B cell (primary cell): ENCODE measurements at regions not wholly inside any gene's neighbourhood (a gene's known extent, or its start where the extent isn't known, plus 50 kb on each side); places are given as distances from the start of the nearest gene placed in this dataset.

Experiments used
- ATAC-seq: fragments of 200-7000 bp; cut with Tn5 transposase; one replicate; pipeline ENCODE4 v1.10.0; 2021; ENCODE audit warnings: low read depth, mild to moderate bottlenecking, moderate number of reproducible peaks, moderate library complexity
- CTCF ChIA-PET: fragments of 350-600 bp; sonication (Branson Sonifier 250); formaldehyde crosslinking; loops from one replicate; lab custom pipeline; 2021; ENCODE audit warnings: antibody characterized with exemption, inconsistent platforms; lab: Charles Lee
- POLR2A ChIA-PET: fragments of 350-600 bp; sonication (Branson Sonifier 250); formaldehyde crosslinking; loops from one replicate; lab custom pipeline; 2021; ENCODE audit warnings: antibody characterized with exemption; lab: Charles Lee
- DNase-seq: peaks from one replicate; pipeline ENCODE4 v3.0.0; 2013
- H2AFZ ChIP-seq: 2 replicates; pipeline ENCODE4 v1.6.1; 2012; ENCODE audit warnings: mild to moderate bottlenecking, low read depth, low read length; ENCODE audit not compliant: insufficient read depth, poor library complexity, severe bottlenecking
- H3K27ac ChIP-seq, 2 donors: 1 replicate in 1 of 2; 2 replicates in 1 of 2; pipeline ENCODE4 v1.5.1; 2012 to 2013; ENCODE audit warnings: low read length in 2 of 2, mild to moderate bottlenecking in 2 of 2, moderate library complexity in 1 of 2
- H3K27me3 ChIP-seq, 4 experiments: fragments of 200-600 bp in 1 of 4; sonication (generic) in 1 of 4; replicated peaks in 1 of 4; 1 replicate in 2 of 4; 2 replicates in 2 of 4; pipeline versions ENCODE4 v1.6.1 to v1.7.0; 2013 to 2016; ENCODE audit warnings: low read length in 3 of 4, mild to moderate bottlenecking in 2 of 4, mixed read lengths in 1 of 4, moderate library complexity in 1 of 4; ENCODE audit not compliant: insufficient read depth in 4 of 4, control insufficient read depth in 3 of 4; ENCODE audit errors: control extremely low read depth in 1 of 4
- H3K36me3 ChIP-seq, 2 experiments: replicated peaks in 1 of 2; 1 replicate in 1 of 2; 2 replicates in 1 of 2; pipeline versions ENCODE4 v1.6.1 to v1.7.1; 2013; ENCODE audit warnings: low read length in 1 of 2; ENCODE audit not compliant: insufficient read depth in 2 of 2, control insufficient read depth in 1 of 2; ENCODE audit errors: control extremely low read depth in 1 of 2, extremely low read depth in 1 of 2
- H3K4me1 ChIP-seq, 2 donors: fragments of 200-600 bp in 1 of 2; sonication (generic) in 1 of 2; 1 replicate in 1 of 2; 2 replicates in 1 of 2; pipeline versions ENCODE4 v1.5.1 to v1.6.1; 2013 to 2017; ENCODE audit warnings: low read length in 2 of 2; ENCODE audit not compliant: control insufficient read depth in 2 of 2, insufficient read depth in 2 of 2
- H3K4me2 ChIP-seq: replicated peaks from 2 replicates; pipeline ENCODE3; 2012; ENCODE audit warnings: mild to moderate bottlenecking, low read depth, low read length; ENCODE audit not compliant: poor library complexity, severe bottlenecking
- H3K4me3 ChIP-seq, 5 experiments: fragments of 200-600 bp in 1 of 5; sonication (generic) in 1 of 5; 1 replicate in 3 of 5; 2 replicates in 2 of 5; pipeline versions ENCODE4 v1.5.1 to v1.7.0; 2011 to 2016; ENCODE audit warnings: low read length in 4 of 5, mild to moderate bottlenecking in 4 of 5, low read depth in 2 of 5, control low read depth in 1 of 5, moderate library complexity in 1 of 5; ENCODE audit not compliant: insufficient read depth in 1 of 5; ENCODE audit errors: control extremely low read depth in 1 of 5, extremely low read depth in 1 of 5
- H3K79me2 ChIP-seq: fragments of 200-600 bp; sonication (generic); one replicate; pipeline ENCODE4 v1.6.0; 2016; ENCODE audit warnings: low read length; ENCODE audit not compliant: control insufficient read depth, insufficient read depth
- H3K9ac ChIP-seq: fragments of 200-600 bp; sonication (generic); 2 replicates; pipeline ENCODE4 v1.6.1; 2017; ENCODE audit warnings: mild to moderate bottlenecking, low read length, moderate library complexity
- H3K9me3 ChIP-seq, 3 donors: one replicate each; pipeline versions ENCODE4 v1.6.1 to v1.7.1; 2013; ENCODE audit warnings: low read length in 2 of 3; ENCODE audit not compliant: control insufficient read depth in 2 of 3, insufficient read depth in 1 of 3; ENCODE audit errors: control extremely low read depth in 1 of 3
- H4K20me1 ChIP-seq: 2 replicates; pipeline ENCODE4 v1.6.0; 2012; ENCODE audit warnings: mild to moderate bottlenecking, low read length; ENCODE audit not compliant: insufficient read depth, control insufficient read depth, poor library complexity, severe bottlenecking
- H3K27ac Mint-ChIP-seq: one replicate; pipeline ENCODE4 v1.8.0; 2021; ENCODE audit warnings: mixed read lengths
- H3K27me3 Mint-ChIP-seq: one replicate; pipeline ENCODE4 v1.8.0; 2021; ENCODE audit warnings: mixed read lengths
- H3K4me1 Mint-ChIP-seq: one replicate; pipeline ENCODE4 v1.8.0; 2021; ENCODE audit warnings: mixed read lengths
- H3K4me3 Mint-ChIP-seq: one replicate; pipeline ENCODE4 v1.8.0; 2021; ENCODE audit warnings: mixed read lengths
- H3K9me3 Mint-ChIP-seq: one replicate; pipeline ENCODE4 v1.8.0; 2022; ENCODE audit warnings: mixed read lengths; ENCODE audit not compliant: insufficient read depth
- EZH2 ChIP-seq: IDR thresholded peaks from 2 replicates; pipeline ENCODE4 v1.6.1; 2012; ENCODE audit warnings: borderline replicate concordance, low read depth, mild to moderate bottlenecking, moderate library complexity, low read length; ENCODE audit not compliant: insufficient read depth, poor library complexity, severe bottlenecking
- WGBS: methylation state at CpG from one replicate; pipeline ENCODE4 v1.1.5; 2013; ENCODE audit warnings: missing lambda C conversion rate; ENCODE audit not compliant: insufficient coverage; 5-methylcytosine and 5-hydroxymethylcytosine counted together
- intact Hi-C: fragments of 100-400 bp; cut with micrococcal nuclease; formaldehyde crosslinking; loops from one replicate; pipeline ENCODE4 v1.10.0; 2022
- TF ChIP-seq, protein P1 (sequence below): fragments of 200-600 bp; IDR thresholded peaks from one replicate; pipeline ENCODE4 v1.8.0; 2022; ENCODE audit warnings: antibody characterized with exemption, mild to moderate bottlenecking

DNA sequence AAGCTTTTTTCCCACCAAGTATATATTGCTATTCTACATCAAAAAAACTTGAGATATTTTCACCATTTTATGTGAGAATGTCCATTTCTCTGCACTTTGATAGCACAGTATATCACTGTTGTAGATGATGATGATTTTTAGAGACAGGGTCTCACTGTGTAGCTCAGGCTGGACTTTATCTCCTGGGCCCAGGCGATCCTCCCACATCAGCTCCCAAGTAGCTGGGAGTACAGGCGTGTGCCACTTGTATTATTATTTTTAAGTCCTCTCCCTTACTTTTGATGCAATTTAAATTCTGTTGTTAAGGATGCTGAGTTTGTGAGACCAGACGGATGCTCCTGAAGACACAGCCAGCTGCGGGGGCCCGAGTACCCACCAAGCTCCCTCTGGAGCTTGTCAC, 326.8 kb downstream of the QKI start:
- H3K9me3 Mint-ChIP-seq, result no peaks in the 10 kb centered on the region
- CTCF ChIA-PET, result no interaction called here

DNA sequence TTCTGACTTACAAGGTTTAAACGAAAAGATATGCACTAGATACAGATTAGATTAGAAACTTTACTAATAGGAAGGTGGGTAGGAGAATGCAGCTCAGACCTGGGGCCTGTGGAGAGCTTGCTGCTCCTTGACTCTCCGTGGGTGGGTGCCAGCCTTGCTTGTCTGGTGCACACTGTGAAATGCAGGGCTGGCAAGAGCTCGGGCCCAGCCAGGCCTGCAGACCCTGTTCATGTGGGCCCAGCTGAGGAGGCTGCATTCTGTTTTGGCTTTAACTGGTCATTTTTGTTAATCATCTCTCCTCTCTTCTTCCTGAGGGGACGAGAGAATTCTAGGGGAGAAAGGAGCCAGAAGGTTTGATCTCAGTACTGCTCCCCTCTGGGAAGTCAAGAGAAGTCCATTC, 325.4 kb downstream of the QKI start:
- Mint-ChIP-seq H3K27me3 (peaks cover 3% of the 10 kb centered on the region), H3K4me3 (no peak overlapping the region), H3K27ac (no peak overlapping the region), H3K4me1 (peaks cover 2% of the 10 kb centered on the region), H3K9me3 (no peaks in the 10 kb centered on the region)
- Histone ChIP-seq H3K4me3 (no peak overlapping the region), H3K27me3 (peaks cover 0 to 12% (median 0%) of the 10 kb centered on the region in 4 experiments), H3K4me2 (no peak overlapping the region), H3K4me1 (peaks cover 0 to under 1% of the 10 kb centered on the region in 2 donors), H3K36me3 (no peaks in the 10 kb centered on the region), H2AFZ (no peak overlapping the region), H3K9ac (no peak overlapping the region), H3K79me2 (no peaks in the 10 kb centered on the region), H3K9me3 (peaks cover 0 to 5% (median 2%) of the 10 kb centered on the region in 3 donors), H3K27ac (no peak overlapping the region), H4K20me1 (no peaks in the 10 kb centered on the region)
- ChIA-PET CTCF (no interaction called here), POLR2A (no interaction called here)
- WGBS, result 91% methylated on average over 1 of the region's 4 CpGs
- DNase-seq (no peak), ATAC-seq (no peak)
- intact Hi-C loops, result no loop called here
- TF ChIP-seq, protein P1, sequence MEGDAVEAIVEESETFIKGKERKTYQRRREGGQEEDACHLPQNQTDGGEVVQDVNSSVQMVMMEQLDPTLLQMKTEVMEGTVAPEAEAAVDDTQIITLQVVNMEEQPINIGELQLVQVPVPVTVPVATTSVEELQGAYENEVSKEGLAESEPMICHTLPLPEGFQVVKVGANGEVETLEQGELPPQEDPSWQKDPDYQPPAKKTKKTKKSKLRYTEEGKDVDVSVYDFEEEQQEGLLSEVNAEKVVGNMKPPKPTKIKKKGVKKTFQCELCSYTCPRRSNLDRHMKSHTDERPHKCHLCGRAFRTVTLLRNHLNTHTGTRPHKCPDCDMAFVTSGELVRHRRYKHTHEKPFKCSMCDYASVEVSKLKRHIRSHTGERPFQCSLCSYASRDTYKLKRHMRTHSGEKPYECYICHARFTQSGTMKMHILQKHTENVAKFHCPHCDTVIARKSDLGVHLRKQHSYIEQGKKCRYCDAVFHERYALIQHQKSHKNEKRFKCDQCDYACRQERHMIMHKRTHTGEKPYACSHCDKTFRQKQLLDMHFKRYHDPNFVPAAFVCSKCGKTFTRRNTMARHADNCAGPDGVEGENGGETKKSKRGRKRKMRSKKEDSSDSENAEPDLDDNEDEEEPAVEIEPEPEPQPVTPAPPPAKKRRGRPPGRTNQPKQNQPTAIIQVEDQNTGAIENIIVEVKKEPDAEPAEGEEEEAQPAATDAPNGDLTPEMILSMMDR, result no peak
- TF ChIP-seq EZH2, result no peak

More for the DNA sequence above, 326.8 kb downstream of the QKI start:
- no peaks in the 10 kb centered on the region for H3K36me3 ChIP-seq
- H3K4me1 ChIP-seq, result no peaks in the 10 kb centered on the region
- intact Hi-C loops, result no loop called here
- no peak overlapping the region for H3K4me3 ChIP-seq
- H3K27ac Mint-ChIP-seq, result no peak overlapping the region
- H3K27me3 Mint-ChIP-seq, result peaks cover 11% of the 10 kb centered on the region
- H2AFZ ChIP-seq, result no peak overlapping the region
- no peak overlapping the region for H3K9ac ChIP-seq
- H3K4me3 Mint-ChIP-seq, result no peak overlapping the region
- H3K4me1 Mint-ChIP-seq, result no peaks in the 10 kb centered on the region
- H3K27ac ChIP-seq, result no peak overlapping the region
- TF ChIP-seq EZH2, result no peak
- TF ChIP-seq, protein P1, result no peak
- H3K4me2 ChIP-seq, result no peak overlapping the region
- ATAC-seq (no peak), DNase-seq (no peak)
- H3K79me2 ChIP-seq, result no peaks in the 10 kb centered on the region
- WGBS, result 91% methylated on average over 3 of the region's 5 CpGs
- H3K27me3 ChIP-seq, result peaks cover 0 to 17% (median 0%) of the 10 kb centered on the region in 4 experiments
- H3K9me3 ChIP-seq, result peaks cover 0 to 5% (median 2%) of the 10 kb centered on the region in 3 donors
- POLR2A ChIA-PET, result no interaction called here
- no peaks in the 10 kb centered on the region for H4K20me1 ChIP-seq
